K562 (cell line): ENCODE measurements at regions not wholly inside any gene's neighbourhood (a gene's known extent, or its start where the extent isn't known, plus 50 kb on each side); places are given as distances from the start of the nearest gene placed in this dataset.

ENCODE experiments used
- ATAC-seq: fragments of 200-7000 bp; cut with Tn5 transposase; 3 replicates; pipeline ENCODE4 v1.9.1; 2020; ENCODE audit warnings: moderate library complexity
- BruUV-seq: library from RNA; stranded (reverse); fragments of 400-500 nt; replicated peaks from 2 replicates; lab custom pipeline; 2021; lab: Mats Ljungman, UMichigan
- CTCF ChIA-PET: fragments of 300-600 bp; formaldehyde crosslinking; extraction: SDS; loops from one replicate; lab custom pipeline; 2021; ENCODE audit warnings: low intra/inter-chr PET ratio; lab: Yijun Ruan, JAX
- POLR2A ChIA-PET: fragments of 300-600, 350-650 bp; sonication (Branson Sonifier 250); formaldehyde crosslinking; extraction: SDS; loops from one replicate; lab custom pipeline; 2021; ENCODE audit warnings: antibody characterized with exemption, inconsistent platforms; lab: Yijun Ruan, JAX
- DNase-seq, 4 experiments: peaks; one replicate each; pipeline versions ENCODE4 v3.0.0 to v3.0.0-alpha.2; 2011 to 2018; ENCODE audit warnings: low spot score in 3 of 4, mixed read lengths in 3 of 4; ENCODE audit errors: extremely low read depth in 1 of 4
- FAIRE-seq: peaks from 2 replicates; lab custom pipeline; 2011; peaks lifted over from hg19 to GRCh38; lab: Jason Lieb, UNC
- H2AFZ ChIP-seq: 2 replicates; pipeline ENCODE4 v1.6.0; 2011; ENCODE audit warnings: low read depth, low read length, control low read depth, inconsistent platforms
- H3K27ac ChIP-seq: fragments of 200-600 bp; 3 replicates; pipeline ENCODE4 v1.8.0; 2011; ENCODE audit warnings: low read depth, mild to moderate bottlenecking, control low read depth, inconsistent platforms, low read length, moderate library complexity, mixed read lengths; ENCODE audit errors: extremely low read depth
- H3K27me3 ChIP-seq, 2 experiments: fragments of 300-600 bp in 1 of 2; 2 replicates in 1 of 2; 3 replicates in 1 of 2; pipeline versions ENCODE4 v1.6.0 to v1.8.0; 2011; ENCODE audit warnings: inconsistent platforms in 2 of 2, low read length in 2 of 2, mild to moderate bottlenecking in 1 of 2, mixed read lengths in 1 of 2, moderate library complexity in 1 of 2; ENCODE audit not compliant: control insufficient read depth in 2 of 2, insufficient read depth in 2 of 2
- H3K36me3 ChIP-seq: fragments of 300-600 bp; 3 replicates; pipeline ENCODE4 v1.8.0; 2011; ENCODE audit warnings: mild to moderate bottlenecking, low read length, inconsistent platforms; ENCODE audit not compliant: control insufficient read depth, insufficient read depth
- H3K4me1 ChIP-seq, 2 experiments: fragments of 200-600 bp in 1 of 2; replicated peaks in 1 of 2; 2 replicates in 1 of 2; 3 replicates in 1 of 2; pipeline versions ENCODE4 v1.5.1 to v1.8.0; 2011; ENCODE audit warnings: inconsistent platforms in 2 of 2, low read length in 2 of 2, mild to moderate bottlenecking in 1 of 2, mixed read lengths in 1 of 2, moderate library complexity in 1 of 2; ENCODE audit not compliant: control insufficient read depth in 2 of 2, insufficient read depth in 2 of 2
- H3K4me2 ChIP-seq: 2 replicates; pipeline ENCODE4 v1.6.1; 2011; ENCODE audit warnings: low read length, control low read depth, inconsistent platforms, mixed read lengths; ENCODE audit not compliant: insufficient read depth
- H3K4me3 ChIP-seq: fragments of 200-600 bp; sonication (generic), shearing (Covaris generic); 2 replicates; pipeline ENCODE4 v1.5.1; 2016; ENCODE audit warnings: control low read depth, inconsistent platforms
- H3K79me2 ChIP-seq: fragments of 200-600 bp; 3 replicates; pipeline ENCODE4 v1.8.0; 2011; ENCODE audit warnings: low read length, inconsistent platforms; ENCODE audit not compliant: control insufficient read depth, insufficient read depth
- H3K9ac ChIP-seq, 2 experiments: 2 replicates each; pipeline versions ENCODE4 v1.6.0 to v1.6.1; 2011; ENCODE audit warnings: low read depth in 2 of 2, low read length in 2 of 2, control low read depth in 1 of 2, inconsistent platforms in 1 of 2, mild to moderate bottlenecking in 1 of 2, mixed read lengths in 1 of 2; ENCODE audit not compliant: insufficient read depth in 1 of 2
- H3K9me1 ChIP-seq: one replicate; pipeline ENCODE4 v1.6.0; 2011; ENCODE audit warnings: inconsistent platforms, mild to moderate bottlenecking, low read length, moderate library complexity; ENCODE audit not compliant: control insufficient read depth, insufficient read depth
- H3K9me3 ChIP-seq: replicated peaks from 2 replicates; pipeline ENCODE4 v1.5.1; 2011; ENCODE audit warnings: low read depth, low read length, inconsistent platforms; ENCODE audit not compliant: control insufficient read depth, insufficient read depth
- H4K20me1 ChIP-seq: replicated peaks from 2 replicates; pipeline ENCODE4 v1.6.1; 2011; ENCODE audit warnings: low read length, inconsistent platforms, mixed read lengths; ENCODE audit not compliant: control insufficient read depth, insufficient read depth
- NUFIP1 ChIP-seq: fragments of 450-650 bp; IDR thresholded peaks from 2 replicates; pipeline ENCODE4 v1.6.1; 2018; ENCODE audit not compliant: partially characterized antibody
- ZNF239 ChIP-seq: fragments of 250-450 bp; sonication (Bioruptor Pico); IDR thresholded peaks from 2 replicates; pipeline ENCODE4 v1.4.0; 2020; ENCODE audit warnings: mild to moderate bottlenecking
- WGBS: fragments of 100-300 bp; shearing (Covaris generic); methylation state at CpG from one replicate; pipeline ENCODE4 v1.1.6; 2016; ENCODE audit warnings: low coverage, mixed read lengths; ENCODE audit not compliant: insufficient coverage; ENCODE audit errors: missing lambda C conversion rate; 5-methylcytosine and 5-hydroxymethylcytosine counted together
- in situ Hi-C: fragments of 300-500 bp; cut with MboI; formaldehyde crosslinking; loops from 4 replicates; pipeline ENCODE4 v1.15.0; 2018; ENCODE audit warnings: inconsistent platforms, mixed read lengths
- intact Hi-C: fragments of 100-400 bp; cut with micrococcal nuclease; formaldehyde crosslinking; loops from 2 replicates; pipeline ENCODE4 v1.14.2; 2022
- TF ChIP-seq, protein P1 (sequence below): fragments of 450-650 bp; IDR thresholded peaks from 2 replicates; pipeline ENCODE4 v1.6.1; 2016; ENCODE audit warnings: low read depth

- intact Hi-C loops (no loop called here), in situ Hi-C loops (no loop called here)
- no peaks in the 10 kb centered on the region for H3K9me3 ChIP-seq
- 8% methylated on average over 4 of the region's 4 CpGs for WGBS
- H4K20me1 ChIP-seq = no peaks in the 10 kb centered on the region
- H2AFZ ChIP-seq = no peak overlapping the region
- no peak for DNase-seq
- BruUV-seq = no TSS peak
- H3K27ac ChIP-seq = no peak overlapping the region
- H3K9ac ChIP-seq = no peak overlapping the region
- ChIA-PET POLR2A (interaction anchor here (0.5 to 1.3 kb wide), 3 partner anchors 8 to 88 kb away, joined by 3 read pairs; no protein-coding TSS in a partner anchor), CTCF (no interaction called here)
- H3K27me3 ChIP-seq = no peaks in the 10 kb centered on the region
- H3K4me3 ChIP-seq = no peak overlapping the region
- no peak for ATAC-seq
- H3K79me2 ChIP-seq = no peaks in the 10 kb centered on the region
- FAIRE-seq = no peak
- H3K36me3 ChIP-seq = no peaks in the 10 kb centered on the region
- H3K4me2 ChIP-seq = no peak overlapping the region
- TF ChIP-seq, protein P1, sequence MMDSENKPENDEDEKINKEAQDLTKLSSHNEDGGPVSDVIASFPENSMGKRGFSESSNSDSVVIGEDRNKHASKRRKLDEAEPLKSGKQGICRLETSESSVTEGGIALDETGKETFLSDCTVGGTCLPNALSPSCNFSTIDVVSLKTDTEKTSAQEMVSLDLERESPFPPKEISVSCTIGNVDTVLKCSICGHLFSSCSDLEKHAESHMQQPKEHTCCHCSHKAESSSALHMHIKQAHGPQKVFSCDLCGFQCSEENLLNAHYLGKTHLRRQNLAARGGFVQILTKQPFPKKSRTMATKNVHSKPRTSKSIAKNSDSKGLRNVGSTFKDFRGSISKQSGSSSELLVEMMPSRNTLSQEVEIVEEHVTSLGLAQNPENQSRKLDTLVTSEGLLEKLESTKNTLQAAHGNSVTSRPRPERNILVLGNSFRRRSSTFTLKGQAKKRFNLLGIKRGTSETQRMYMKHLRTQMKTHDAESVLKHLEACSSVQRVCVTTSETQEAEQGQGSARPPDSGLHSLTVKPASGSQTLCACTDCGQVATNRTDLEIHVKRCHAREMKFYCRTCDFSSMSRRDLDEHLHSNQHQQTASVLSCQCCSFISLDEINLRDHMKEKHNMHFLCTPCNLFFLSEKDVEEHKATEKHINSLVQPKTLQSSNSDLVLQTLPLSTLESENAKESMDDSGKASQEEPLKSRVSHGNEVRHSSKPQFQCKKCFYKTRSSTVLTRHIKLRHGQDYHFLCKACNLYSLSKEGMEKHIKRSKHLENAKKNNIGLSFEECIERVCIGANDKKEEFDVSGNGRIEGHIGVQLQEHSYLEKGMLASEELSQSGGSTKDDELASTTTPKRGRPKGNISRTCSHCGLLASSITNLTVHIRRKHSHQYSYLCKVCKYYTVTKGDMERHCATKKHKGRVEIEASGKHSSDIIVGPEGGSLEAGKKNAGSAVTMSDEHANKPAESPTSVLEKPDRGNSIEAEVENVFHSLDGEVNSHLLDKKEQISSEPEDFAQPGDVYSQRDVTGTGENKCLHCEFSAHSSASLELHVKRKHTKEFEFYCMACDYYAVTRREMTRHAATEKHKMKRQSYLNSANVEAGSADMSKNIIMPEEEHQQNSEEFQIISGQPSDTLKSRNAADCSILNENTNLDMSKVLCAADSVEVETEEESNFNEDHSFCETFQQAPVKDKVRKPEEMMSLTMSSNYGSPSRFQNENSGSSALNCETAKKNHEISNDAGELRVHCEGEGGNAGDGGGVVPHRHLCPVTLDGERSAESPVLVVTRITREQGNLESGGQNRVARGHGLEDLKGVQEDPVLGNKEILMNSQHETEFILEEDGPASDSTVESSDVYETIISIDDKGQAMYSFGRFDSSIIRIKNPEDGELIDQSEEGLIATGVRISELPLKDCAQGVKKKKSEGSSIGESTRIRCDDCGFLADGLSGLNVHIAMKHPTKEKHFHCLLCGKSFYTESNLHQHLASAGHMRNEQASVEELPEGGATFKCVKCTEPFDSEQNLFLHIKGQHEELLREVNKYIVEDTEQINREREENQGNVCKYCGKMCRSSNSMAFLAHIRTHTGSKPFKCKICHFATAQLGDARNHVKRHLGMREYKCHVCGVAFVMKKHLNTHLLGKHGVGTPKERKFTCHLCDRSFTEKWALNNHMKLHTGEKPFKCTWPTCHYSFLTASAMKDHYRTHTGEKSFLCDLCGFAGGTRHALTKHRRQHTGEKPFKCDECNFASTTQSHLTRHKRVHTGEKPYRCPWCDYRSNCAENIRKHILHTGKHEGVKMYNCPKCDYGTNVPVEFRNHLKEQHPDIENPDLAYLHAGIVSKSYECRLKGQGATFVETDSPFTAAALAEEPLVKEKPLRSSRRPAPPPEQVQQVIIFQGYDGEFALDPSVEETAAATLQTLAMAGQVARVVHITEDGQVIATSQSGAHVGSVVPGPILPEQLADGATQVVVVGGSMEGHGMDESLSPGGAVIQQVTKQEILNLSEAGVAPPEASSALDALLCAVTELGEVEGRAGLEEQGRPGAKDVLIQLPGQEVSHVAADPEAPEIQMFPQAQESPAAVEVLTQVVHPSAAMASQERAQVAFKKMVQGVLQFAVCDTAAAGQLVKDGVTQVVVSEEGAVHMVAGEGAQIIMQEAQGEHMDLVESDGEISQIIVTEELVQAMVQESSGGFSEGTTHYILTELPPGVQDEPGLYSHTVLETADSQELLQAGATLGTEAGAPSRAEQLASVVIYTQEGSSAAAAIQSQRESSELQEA = no peak
- TF ChIP-seq NUFIP1 (no peak), ZNF239 (CRISPR knock-in tag) (peak; percentile 84)
- H3K4me1 ChIP-seq = no peaks in the 10 kb centered on the region
- no peaks in the 10 kb centered on the region for H3K9me1 ChIP-seq
Measured at GRCh38 chr16:65788434-65789140, 577.9 kb upstream of the CDH5 start.
